GM18508 (cell line): ENCODE measurements at regions not wholly inside any gene's neighbourhood (a gene's known extent, or its start where the extent isn't known, plus 50 kb on each side); places are given as distances from the start of the nearest gene placed in this dataset.

Experiments used
- ATAC-seq: cut with Tn5 transposase; IDR thresholded peaks from one replicate; pipeline ENCODE4 v1.9.1; 2021; ENCODE audit warnings: moderate number of reproducible peaks; ENCODE audit not compliant: insufficient read depth, unreplicated experiment

DNA sequence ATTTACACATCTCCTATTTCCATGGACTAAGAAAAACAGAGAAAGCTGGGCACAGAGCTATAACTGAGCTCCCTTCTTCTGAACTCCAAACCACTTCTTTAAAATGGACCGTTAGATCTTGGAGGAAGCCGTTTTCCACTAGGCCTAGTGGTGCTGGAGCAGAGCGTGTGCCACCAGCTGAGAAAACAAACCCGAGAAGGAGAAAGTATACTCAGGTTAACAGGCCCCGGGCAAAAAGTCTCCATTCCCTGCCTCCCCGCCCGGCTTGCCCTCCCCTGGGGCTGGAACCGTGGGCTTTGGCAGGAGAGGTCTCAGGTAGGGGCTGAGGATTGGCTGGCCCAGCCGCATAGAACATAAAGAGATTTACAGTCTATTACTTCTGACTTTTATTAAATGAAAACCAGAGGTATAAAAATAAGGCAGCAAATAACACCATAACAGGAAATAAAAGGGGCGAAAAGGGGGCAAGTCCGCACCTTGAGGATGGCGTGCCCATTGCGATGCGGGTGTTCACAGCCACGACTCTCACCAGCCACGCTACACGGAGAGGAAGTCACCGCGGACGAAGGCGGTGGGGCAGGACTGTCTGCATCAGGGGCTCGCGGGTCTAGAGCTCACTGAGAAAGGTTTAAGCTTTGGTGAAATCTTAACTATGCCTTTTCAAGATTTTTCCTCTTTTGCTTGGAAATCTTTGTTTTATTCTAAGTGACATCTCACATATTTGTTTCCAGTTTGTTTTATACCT lies 191.2 kb upstream of the GMDS start:
- no peak for ATAC-seq

DNA sequence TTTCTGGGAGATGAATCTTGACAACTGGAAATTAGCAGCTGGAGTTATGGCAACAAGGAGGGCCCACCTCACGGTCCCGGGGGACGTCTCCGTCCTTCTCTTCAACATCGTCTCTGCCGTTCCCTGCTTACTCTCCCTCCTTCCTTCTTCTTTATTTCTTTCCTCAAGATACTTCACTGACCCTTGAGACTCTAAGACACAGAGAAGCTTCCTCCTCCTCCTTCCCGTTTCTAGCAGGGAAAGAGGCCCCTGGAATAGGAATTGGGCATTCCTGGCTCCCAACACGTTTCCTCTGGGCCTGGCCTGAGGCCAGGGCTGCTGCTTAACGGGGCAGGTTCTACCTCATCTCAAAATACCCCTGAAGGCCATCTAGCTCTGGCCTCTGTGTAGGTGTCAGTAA lies 189.9 kb upstream of the GMDS start:
- no peak for ATAC-seq

DNA sequence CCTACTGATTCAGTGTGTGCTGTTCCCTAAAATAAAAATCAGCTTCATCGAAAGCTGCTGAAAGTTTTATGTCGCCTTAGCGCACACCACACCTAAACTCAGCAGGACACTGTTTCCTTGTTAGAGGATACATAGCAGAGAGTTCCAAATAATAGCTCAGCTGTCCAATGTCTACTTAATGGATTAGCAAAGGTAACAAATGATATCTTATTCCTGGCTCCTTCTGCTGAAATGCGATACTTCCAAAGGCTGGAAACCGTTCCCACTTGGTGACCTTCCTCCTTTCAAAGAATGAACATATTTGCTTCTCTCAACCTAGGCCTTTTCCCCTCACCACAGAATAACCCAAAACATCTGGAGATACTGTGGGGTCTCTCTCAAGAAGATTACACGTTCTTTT lies 189.5 kb upstream of the GMDS start:
- ATAC-seq, result no peak

DNA sequence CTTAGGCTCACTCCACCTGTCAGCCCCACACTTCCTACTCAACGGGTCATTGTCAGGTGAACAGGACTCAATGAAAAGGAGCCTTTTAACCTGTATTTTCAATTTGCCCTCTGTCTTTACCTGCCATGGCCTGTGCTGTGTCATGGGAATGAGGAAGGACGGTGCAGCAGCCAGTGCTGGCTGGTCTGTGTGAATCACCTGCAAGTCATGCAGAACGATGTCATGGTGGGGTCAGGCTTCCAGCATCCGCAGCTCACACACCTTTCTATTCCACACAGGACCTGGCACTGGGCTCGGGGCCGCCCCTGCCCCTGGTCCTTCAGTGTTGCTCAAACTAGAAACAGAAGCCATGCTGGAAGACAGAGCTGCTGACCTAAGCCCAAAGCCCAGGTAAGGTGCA lies 188.7 kb upstream of the GMDS start:
- ATAC-seq, result no peak

DNA sequence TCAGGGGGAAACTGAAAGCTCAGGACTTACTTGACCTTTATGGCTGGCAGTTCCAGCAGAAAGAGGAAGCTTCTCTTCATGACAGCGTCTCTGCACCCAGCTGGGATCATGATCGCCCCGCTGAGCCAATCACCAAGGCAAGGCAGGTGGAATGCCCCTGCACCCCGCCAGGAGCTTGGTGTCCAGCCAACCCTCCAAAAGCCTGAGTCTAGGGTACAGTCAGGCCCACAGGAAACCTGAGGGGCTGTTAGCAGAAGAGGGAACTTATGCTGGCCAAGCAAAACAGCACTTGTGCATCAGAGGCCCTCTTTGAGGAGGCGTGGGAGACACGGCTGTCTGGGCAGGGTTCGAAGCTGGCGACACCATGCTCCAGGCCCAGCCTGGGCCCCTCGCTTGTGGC lies 188.3 kb upstream of the GMDS start:
- no peak for ATAC-seq

DNA sequence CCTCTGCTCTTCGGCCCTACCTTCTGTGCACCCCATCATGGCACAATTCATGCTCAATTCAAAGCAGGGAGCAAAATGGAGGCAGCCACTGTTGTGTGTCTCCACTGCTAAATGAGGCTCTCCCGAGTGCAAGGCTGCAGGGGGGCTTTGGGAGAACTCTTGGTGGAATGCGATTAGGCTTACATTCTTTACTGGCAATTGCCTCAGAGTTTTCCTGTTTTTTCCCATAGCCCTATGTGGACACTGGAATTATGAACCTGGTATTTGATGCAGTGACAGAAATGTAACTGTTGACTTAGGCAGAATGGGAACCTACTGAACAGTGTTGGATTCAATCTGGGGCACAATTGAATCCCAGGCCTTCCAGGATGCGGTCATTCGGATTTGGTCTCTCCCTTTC lies 187.9 kb upstream of the GMDS start:
- no peak for ATAC-seq

DNA sequence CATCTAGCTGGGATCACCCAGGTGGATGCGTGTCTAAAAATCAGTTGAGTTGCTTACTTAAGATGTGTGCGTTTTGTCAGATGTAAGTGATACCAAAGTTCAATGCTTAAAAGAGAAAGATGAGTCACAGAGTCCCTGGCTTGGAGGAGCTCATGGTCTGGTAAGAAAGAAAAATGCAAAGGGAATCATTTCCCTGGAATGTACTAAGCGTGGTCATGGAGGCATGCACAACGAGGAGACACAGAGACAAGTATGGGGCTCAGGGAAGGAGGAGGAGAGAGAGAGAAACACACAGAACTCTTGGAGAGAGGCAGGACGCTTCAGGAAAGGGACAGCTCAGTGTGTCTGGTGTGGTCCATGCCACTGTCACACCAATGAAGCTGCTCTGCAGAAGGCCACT lies 186.9 kb upstream of the GMDS start:
- no peak for ATAC-seq

DNA sequence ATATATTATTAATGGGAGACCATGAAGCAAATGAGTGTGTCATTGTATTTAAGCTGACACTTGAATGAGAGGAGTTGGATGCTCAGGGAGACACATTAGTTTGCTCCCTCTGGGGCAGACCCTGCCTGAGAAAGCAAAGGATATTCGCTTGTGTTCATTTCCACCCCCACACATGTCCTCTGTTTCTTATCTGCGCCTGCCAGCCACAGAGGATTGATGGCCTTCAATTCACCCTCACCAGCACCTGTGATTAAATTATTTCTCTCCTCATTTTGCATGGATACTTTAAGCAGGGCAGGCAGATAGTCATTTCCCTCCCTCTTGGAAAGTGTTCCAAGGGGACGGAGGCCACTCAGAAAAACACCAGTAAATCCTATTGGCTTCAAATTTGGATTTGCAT lies 185.2 kb upstream of the GMDS start:
- no peak for ATAC-seq

DNA sequence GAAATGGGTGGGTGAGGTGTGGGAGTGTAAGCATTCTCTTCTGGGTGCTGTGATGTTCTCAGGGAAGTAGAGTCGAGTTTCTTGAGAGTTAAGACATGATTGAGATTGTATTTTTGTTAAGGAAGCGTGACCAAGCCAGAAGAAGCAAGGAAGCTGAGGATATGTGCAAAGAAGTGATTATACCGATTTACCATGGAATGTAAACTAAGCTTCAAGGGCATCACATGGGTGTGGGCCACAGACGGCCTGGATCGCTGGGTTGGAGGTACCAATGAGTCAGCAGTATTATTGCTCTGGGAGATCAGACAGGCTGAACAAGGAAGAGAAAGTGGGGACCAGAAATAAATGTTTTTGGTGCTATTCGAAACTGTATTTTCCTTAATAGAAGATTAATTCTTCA lies 184.1 kb upstream of the GMDS start:
- no peak for ATAC-seq

DNA sequence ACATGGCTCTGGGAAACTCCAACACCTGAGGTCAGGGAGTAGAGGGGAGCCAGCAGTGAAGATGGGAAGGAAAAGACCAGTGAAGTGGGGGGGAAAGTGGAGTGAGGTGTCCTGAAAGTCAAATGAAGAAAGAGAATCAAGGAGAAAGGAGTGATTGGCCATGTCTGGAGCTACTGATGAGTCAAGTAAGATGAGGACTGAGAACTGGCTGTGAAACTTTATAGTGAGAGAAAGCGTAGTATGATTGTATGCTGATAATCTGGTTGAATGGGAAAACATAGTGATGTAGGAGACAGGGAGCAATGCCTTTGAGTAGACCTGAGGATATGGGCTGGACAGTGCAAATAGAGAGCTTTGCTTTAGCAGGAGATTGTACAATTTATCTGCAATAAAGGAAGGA lies 183.6 kb upstream of the GMDS start:
- no peak for ATAC-seq

DNA sequence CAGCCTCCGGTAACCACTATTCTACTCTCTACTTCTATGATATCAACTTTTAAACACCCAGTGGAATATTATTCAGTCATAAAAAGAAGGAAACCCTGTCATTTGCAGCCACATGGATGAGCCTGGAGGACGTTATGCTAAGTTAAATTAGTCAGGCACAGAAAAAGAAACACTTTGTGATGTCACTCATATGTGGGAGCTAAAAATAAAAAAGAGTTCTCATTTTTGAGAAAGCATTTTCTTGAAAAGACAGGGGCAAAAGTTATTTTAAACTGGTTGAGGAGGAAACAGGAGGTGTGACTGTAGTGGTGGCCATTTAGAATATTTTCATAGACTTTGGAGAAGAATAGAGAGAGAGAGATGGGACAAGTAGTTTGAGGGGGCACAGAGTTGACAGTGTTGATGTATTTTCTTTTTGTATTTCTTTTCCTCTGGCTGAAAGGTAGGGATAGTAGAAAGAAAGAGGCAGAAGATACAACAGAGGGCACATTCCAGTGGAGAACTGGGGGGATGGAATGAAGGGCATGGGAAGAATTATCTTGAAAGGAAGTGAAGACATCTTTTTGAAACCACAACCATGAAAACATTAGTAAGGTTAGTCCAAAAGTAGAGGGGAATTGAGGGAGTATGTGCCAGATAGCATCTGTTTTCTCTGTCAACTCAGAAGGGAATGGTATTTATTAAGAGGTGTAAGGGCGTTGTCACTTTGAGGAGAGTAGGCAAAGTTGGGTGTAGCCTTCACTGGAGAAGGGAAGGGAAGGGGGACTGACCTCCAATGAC lies 181.3 kb upstream of the GMDS start:
- no peak for ATAC-seq

DNA sequence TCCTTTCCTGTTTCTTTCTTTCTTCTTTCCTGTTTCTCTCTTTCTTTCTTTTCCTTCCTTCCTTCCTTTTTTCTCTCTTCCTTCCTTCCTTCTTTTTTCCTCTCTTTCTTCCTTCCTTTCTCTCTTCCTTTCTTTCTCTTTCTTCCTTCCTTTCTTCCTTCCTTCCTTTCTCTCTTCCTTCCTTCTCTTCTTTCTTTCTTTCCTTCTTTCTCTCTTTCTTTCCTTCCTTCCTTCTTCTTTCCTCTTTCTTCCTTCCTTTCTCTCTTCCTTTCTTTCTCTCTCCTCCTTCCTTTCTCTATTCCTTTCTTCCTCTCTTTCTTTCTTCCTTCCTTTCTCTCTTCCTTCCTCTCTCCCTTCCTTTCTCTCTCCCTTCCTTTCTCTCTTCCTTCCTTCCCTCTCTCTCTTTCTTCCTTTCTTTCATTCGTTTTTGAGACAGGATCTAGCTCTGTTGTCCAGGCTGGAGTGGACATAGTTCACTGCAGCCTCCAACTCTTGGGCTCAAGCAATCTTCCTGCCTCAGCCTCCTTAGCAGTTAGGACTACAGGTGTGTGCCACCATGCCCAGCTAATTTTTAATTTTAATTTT lies 170.8 kb upstream of the GMDS start:
- no peak for ATAC-seq

DNA sequence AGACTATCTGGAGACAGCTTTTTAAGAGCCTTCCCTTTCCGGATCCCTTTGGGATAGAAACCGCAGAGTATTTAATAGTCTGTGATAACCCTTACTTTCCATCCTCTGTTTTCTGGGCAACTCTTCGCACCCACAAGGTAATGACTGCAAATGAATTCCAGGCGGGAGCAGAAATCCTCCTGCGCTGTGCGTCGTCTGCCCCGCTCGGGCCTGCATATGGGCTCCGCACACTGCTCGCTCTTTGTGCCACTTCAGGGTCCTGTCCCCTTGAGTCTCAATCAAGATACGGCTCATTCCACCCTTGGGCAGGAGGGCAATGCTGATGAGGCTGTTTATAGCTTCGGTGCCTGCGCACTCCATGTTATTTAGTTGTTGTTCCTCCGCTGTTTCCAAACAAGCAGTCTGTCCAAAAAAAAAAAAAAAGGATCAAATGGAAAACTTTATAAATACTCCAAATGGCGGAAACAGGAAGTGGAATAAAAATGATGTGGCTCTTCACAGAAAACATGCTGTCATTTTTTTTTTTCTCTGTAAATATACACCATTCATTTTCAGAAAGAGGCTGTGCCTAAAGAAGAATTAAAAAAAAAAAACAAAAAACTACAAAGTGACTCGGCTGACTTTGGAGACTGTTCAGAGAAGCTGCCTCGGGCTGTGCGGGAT lies 169.6 kb upstream of the GMDS start:
- ATAC-seq, result no peak

DNA sequence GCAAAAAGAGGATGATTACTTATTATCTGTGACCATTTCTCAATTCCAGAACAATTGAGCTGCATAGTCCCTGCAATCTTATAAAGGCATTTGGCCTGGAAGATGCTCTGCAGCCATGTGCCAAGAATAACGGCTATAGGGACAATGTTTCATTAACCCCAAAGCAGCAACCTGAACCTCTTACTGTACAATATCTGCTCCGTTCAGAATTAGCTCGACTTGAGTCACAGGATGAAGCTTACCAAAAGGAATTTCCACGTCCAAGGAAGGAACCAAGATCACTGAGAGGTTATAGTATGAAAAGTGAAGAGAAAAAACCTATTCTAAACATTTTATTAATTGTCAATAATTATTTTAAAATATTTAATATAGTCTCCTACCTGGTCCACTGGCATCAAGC lies 167.3 kb upstream of the GMDS start:
- ATAC-seq, result no peak

DNA sequence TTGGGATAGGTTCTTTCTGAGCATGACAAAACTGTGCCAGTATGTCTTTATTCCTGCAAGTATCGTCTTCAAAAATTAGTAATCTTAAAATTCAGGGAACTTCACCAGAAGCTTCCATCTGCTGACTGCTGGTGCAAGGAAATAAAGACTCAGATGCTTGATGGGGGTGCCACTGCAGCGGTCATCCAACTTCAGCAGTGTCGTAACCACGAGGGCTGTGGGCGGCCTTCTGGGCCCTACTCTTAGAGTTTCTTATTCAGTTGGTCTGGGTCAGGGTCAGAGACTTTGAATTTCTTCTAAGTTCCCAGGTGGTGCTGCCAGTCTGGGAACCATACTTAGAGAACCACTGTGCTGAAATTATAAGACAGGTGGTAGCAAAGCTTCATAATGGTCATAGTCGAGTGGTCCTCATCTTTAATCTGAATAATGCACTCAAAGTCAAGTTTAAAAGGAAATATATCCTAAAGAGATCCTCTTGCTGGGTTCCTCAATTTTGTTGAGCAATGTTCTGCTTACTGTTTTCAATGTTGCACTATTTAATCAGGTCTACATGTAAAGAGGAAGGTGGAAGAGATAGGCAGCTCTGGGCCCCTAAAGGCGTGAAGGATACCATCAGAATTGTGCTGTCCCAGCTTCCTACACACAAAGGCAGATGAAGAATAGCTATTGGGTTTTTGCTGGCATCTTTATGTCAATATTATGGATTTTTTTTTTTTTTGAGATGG lies 165.4 kb upstream of the GMDS start:
- ATAC-seq, result no peak

DNA sequence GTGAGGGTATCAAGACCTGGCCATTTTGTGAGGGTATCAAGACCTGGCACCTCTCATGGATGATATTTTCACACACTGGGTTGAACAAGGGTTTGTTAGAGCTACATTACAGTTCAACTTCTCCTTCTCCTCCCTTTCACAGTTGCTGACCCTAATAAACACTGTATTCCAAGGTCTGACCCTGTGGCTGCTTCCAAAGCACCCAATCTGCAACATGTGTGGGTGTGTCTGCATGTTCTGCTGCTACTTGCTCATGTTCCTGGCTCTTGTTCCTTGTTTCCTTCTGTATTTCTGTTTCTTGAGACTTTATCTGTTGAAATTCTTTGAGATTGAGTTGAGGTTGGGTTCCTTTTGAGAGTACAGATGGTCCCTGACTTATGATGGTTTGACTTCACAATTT lies 162.1 kb upstream of the GMDS start:
- no peak for ATAC-seq

DNA sequence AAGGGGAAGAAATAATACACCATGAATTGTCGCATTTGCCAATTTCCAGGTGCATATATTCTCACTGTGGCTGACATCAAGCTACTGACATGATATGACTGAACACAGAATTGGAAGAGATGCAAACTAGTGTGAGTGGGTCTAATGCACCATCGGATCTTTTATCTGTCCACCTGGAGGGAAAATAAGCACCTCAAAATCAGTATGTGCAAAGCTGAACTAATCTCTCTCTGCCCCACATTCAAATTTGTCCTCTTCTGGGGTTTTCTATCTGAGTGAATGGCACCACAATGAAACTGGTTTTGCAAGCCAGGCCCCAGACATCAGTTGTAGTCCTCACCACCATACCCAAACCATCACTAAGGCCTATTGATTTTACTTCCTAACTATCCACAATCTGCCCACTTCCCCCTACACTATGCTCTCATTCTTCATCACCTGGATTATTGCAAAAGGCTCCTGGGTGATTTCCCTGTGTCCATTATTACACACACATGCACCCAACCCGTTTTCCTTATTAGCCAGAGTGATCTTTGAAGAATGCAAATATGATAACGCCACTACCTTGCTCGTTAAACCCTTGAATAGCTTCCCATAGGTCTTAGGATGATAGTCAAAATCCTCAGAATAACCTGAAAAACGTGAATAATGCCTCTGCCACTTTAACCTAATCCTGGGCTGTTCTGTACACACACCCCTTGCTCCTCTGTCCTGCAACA lies 159.0 kb upstream of the GMDS start:
- no peak for ATAC-seq

DNA sequence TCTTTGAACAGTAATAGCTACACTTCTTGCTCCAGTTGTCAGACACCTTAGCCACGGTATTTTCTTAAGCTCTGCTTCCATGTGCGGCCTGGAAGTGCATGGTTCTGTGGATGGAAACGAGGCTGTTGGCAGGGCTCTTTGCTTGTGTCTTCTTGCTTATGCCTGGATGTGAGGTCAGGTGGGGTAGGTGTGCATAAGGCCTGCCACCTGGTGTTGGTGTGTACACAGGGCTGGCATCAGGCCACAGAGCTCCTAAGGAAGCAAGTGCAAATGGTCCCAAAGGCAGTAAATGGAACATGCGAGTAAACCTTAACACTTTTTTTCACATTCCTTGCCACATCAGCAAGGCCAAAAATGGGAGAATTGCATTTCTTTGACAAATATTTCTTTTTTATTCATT lies 158.1 kb upstream of the GMDS start:
- ATAC-seq, result no peak

DNA sequence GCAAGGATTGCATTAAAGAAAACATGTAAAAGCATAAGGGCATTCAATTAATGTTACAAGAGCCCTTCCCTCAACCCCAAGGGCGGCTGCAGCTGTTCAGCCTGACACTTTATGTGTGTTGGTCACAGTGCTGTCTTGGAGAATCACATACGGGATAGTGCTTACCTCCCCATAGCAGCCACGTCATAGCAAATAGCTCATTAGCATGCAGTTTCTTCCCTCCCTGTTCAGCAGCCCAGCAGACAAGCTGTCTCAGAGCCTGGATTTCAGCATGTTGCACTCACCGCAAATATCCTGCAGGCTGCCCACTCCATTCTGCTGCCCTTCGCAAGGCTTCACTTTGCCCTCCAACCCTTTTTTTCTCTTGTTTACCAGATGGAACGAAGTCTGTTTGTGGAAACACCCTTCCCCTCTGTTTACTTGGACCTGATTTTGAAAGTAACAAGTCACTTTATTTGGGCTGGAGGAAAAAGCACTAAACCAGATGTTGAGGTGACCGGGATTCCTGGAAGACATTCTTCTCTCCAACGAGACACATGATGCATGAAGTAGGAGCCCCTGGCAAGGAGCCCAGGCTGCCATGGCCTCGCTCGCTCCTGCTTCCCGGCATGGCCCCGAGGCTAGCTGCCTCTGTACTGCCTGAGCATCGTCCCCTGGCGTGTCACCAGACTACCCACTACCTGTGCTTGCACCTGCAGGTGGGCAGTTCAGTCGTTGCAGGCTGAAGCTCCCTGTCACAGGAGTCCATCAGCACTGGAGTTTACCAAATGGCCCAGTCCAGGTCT lies 151.6 kb upstream of the GMDS start:
- no peak for ATAC-seq
